ENCODE measurements at regions not wholly inside any gene's neighbourhood (a gene's known extent, or its start where the extent isn't known, plus 50 kb on each side); places are given as distances from the start of the nearest gene placed in this dataset.
A peak's percentile ranks its signal among the peaks of the same experiment; 100 is the strongest.

GRCh38 chr5:114062932-114063867 lies 298.7 kb upstream of the KCNN2 start:
- H3K4me3 ChIP-seq (replicated peaks in 1 of 2; ENCODE audit: low read depth in 1 of 2, low read length in 2 of 2), result no peak overlapping the region
- ChIA-PET RAD21 (ENCODE audit: low non-redundant PET in 1 of 2, low total read pairs in 2 of 2, uncharacterized antibody in 2 of 2, unreplicated experiment in 2 of 2) (no interaction called here), POLR2A (no interaction called here), CTCF (interaction anchor here (1.1 to 1.3 kb wide), 2 partner anchors 295 to 386 kb away, joined by 3 read pairs; no protein-coding TSS in a partner anchor)
- no peaks in the 10 kb centered on the region for H3K9me3 ChIP-seq (ENCODE audit: control insufficient read depth in 1 of 2, insufficient read depth in 1 of 2, low read depth in 1 of 2, low read length in 2 of 2)
- no peaks in the 10 kb centered on the region for H3K36me3 ChIP-seq (ENCODE audit: control insufficient read depth in 1 of 2, insufficient read depth in 2 of 2, low read length in 2 of 2)
- intact Hi-C loops (cut with micrococcal nuclease), result loop anchor here (10.0 kb wide), 1 partner anchor 242 kb away; no protein-coding TSS in a partner anchor
- TF ChIP-seq ZFX (IDR thresholded peaks at IDR 0.05), result no peak
- 0 out of 2 replicates have a peak, but pooled peaks have one; percentile 8 for TF ChIP-seq RAD21 (IDR thresholded peaks at IDR 0.05; ENCODE audit: low read depth)
- TF ChIP-seq ZNF274 (IDR thresholded peaks at IDR 0.05; ENCODE audit: low read depth, low read length), result no peak
- H3K27me3 ChIP-seq (ENCODE audit: insufficient read depth, low read length), result peaks cover 6% of the 10 kb centered on the region; the same call in 1 of the 2 replicates
- ATAC-seq, result no peak
- no peak overlapping the region for H2AFZ ChIP-seq (ENCODE audit: low read depth, low read length, poor library complexity, severe bottlenecking)
- H3K4me2 ChIP-seq (ENCODE audit: low read length), result no peak overlapping the region
- H3K9me2 ChIP-seq (ENCODE audit: insufficient read depth), result no peaks in the 10 kb centered on the region
- H3K9ac ChIP-seq (ENCODE audit: low read length), result no peak overlapping the region
- H4K20me1 ChIP-seq (ENCODE audit: insufficient read depth), result no peaks in the 10 kb centered on the region
- no peak overlapping the region for H3K27ac ChIP-seq (ENCODE audit: low read depth, low read length)
- H3K79me2 ChIP-seq (ENCODE audit: insufficient read depth, low read length), result no peaks in the 10 kb centered on the region
- no peak for DNase-seq (ENCODE audit: low read depth, low spot score)
- H3K4me1 ChIP-seq (ENCODE audit: control insufficient read depth in 1 of 2, insufficient read depth in 2 of 2, low read length in 2 of 2), result no peaks in the 10 kb centered on the region
- BruUV-seq (replicated peaks), result no TSS peak

- TF ChIP-seq POLR2AphosphoS5 (IDR thresholded peaks at IDR 0.05; ENCODE audit: low read depth, low read length) (no peak), ZNF274 (IDR thresholded peaks at IDR 0.05; ENCODE audit: low read depth, low read length) (no peak), TCF7L2 (IDR thresholded peaks at IDR 0.05; ENCODE audit: borderline replicate concordance, extremely low read depth, insufficient read depth, insufficient read length) (no peak), FOSL1 (IDR thresholded peaks at IDR 0.05; ENCODE audit: low read depth) (no peak), YY1 (IDR thresholded peaks at IDR 0.05; ENCODE audit: extremely low read depth, insufficient replicate concordance, low read depth, low read length) (no peak), RAD21 (IDR thresholded peaks at IDR 0.05; ENCODE audit: low read depth) (no peak), CTCF (IDR thresholded peaks at IDR 0.05 in 2 of 3, conservative IDR thresholded peaks at IDR 0.05 in 1 of 3; ENCODE audit: borderline replicate concordance in 1 of 3, insufficient read depth in 1 of 3, low read depth in 2 of 3, low read length in 2 of 3) (no peak), SRF (IDR thresholded peaks at IDR 0.05; ENCODE audit: low read depth) (no peak), CEBPB (IDR thresholded peaks at IDR 0.05; ENCODE audit: low read depth) (no peak), EZH2phosphoT487 (IDR thresholded peaks at IDR 0.05; ENCODE audit: borderline replicate concordance) (no peak), EZH2 (IDR thresholded peaks at IDR 0.05) (no peak), ELF1 (IDR thresholded peaks at IDR 0.05; ENCODE audit: borderline replicate concordance, low read depth) (no peak), EGR1 (IDR thresholded peaks at IDR 0.05; ENCODE audit: low read depth) (no peak), CBX3 (IDR thresholded peaks at IDR 0.05; ENCODE audit: low read depth) (no peak)
- no peak overlapping the region for H3K9ac ChIP-seq (ENCODE audit: low read length)
- no peaks in the 10 kb centered on the region for H3K36me3 ChIP-seq (ENCODE audit: control insufficient read depth in 1 of 2, insufficient read depth in 2 of 2, low read length in 2 of 2)
- no peaks in the 10 kb centered on the region for H3K9me2 ChIP-seq (ENCODE audit: insufficient read depth)
- ATAC-seq, result no peak
- H3K4me2 ChIP-seq (ENCODE audit: low read length), result no peak overlapping the region
- no peak overlapping the region for H3K27ac ChIP-seq (ENCODE audit: low read depth, low read length)
- H3K9me3 ChIP-seq (ENCODE audit: control insufficient read depth in 1 of 2, insufficient read depth in 1 of 2, low read depth in 1 of 2, low read length in 2 of 2), result no peaks in the 10 kb centered on the region
- RAD21 ChIA-PET (ENCODE audit: low non-redundant PET in 1 of 2, low total read pairs in 2 of 2, uncharacterized antibody in 2 of 2, unreplicated experiment in 2 of 2), result no interaction called here
- POLR2A ChIA-PET, result no interaction called here
- no peaks in the 10 kb centered on the region for H3K4me1 ChIP-seq (ENCODE audit: control insufficient read depth in 1 of 2, insufficient read depth in 2 of 2, low read length in 2 of 2)
- no peak for DNase-seq (ENCODE audit: low read depth, low spot score)
- no TSS peak for BruUV-seq (replicated peaks)
- H4K20me1 ChIP-seq (ENCODE audit: insufficient read depth), result no peaks in the 10 kb centered on the region
- no peaks in the 10 kb centered on the region for H3K79me2 ChIP-seq (ENCODE audit: insufficient read depth, low read length)
- H3K4me3 ChIP-seq (replicated peaks in 1 of 2; ENCODE audit: low read depth in 1 of 2, low read length in 2 of 2), result no peak overlapping the region
- peaks cover 13% of the 10 kb centered on the region; the same call in 1 of the 2 replicates for H3K27me3 ChIP-seq (ENCODE audit: insufficient read depth, low read length)
- CTCF ChIA-PET, result interaction anchor here (0.7 kb wide), 1 partner anchor 300 kb away, joined by 3 read pairs; no protein-coding TSS in a partner anchor
- no peak overlapping the region for H2AFZ ChIP-seq (ENCODE audit: low read depth, low read length, poor library complexity, severe bottlenecking)
- intact Hi-C loops (cut with micrococcal nuclease), result loop anchor here (10.0 kb wide), 1 partner anchor 239 kb away; no protein-coding TSS in a partner anchor
Measured at GRCh38 chr5:114065912-114066311, 296.0 kb upstream of the KCNN2 start.
